IPS-15b (cell line): ENCODE measurements at regions not wholly inside any gene's neighbourhood (a gene's known extent, or its start where the extent isn't known, plus 50 kb on each side); places are given as distances from the start of the nearest gene placed in this dataset.

Experiments
- H3K27me3 ChIP-seq: one replicate; pipeline ENCODE4 v1.6.1; 2013; ENCODE audit warnings: low read length; ENCODE audit not compliant: control insufficient read depth, insufficient read depth
- H3K36me3 ChIP-seq: one replicate; pipeline ENCODE4 v1.6.1; 2013; ENCODE audit warnings: low read length; ENCODE audit not compliant: control insufficient read depth, insufficient read depth
- H3K4me1 ChIP-seq: one replicate; pipeline ENCODE4 v1.6.1; 2013; ENCODE audit warnings: mild to moderate bottlenecking, low read length; ENCODE audit not compliant: control insufficient read depth, insufficient read depth
- H3K4me3 ChIP-seq: one replicate; pipeline ENCODE4 v1.5.1; 2013; ENCODE audit warnings: low read depth, low read length
- H3K9ac ChIP-seq: one replicate; pipeline ENCODE4 v1.6.1; 2013; ENCODE audit warnings: low read depth, mild to moderate bottlenecking, low read length
- H3K9me3 ChIP-seq: one replicate; pipeline ENCODE4 v1.6.1; 2013; ENCODE audit warnings: mild to moderate bottlenecking, low read length; ENCODE audit not compliant: control insufficient read depth, insufficient read depth

GRCh38 chr3:107428051-107428858 lies 51.0 kb downstream of the CCDC54 start:
- Histone ChIP-seq H3K4me1 (peaks cover 5% of the 10 kb centered on the region), H3K9me3 (no peaks in the 10 kb centered on the region), H3K36me3 (no peaks in the 10 kb centered on the region), H3K27me3 (peaks cover 36% of the 10 kb centered on the region), H3K4me3 (no peak overlapping the region), H3K9ac (no peak overlapping the region)

DNA sequence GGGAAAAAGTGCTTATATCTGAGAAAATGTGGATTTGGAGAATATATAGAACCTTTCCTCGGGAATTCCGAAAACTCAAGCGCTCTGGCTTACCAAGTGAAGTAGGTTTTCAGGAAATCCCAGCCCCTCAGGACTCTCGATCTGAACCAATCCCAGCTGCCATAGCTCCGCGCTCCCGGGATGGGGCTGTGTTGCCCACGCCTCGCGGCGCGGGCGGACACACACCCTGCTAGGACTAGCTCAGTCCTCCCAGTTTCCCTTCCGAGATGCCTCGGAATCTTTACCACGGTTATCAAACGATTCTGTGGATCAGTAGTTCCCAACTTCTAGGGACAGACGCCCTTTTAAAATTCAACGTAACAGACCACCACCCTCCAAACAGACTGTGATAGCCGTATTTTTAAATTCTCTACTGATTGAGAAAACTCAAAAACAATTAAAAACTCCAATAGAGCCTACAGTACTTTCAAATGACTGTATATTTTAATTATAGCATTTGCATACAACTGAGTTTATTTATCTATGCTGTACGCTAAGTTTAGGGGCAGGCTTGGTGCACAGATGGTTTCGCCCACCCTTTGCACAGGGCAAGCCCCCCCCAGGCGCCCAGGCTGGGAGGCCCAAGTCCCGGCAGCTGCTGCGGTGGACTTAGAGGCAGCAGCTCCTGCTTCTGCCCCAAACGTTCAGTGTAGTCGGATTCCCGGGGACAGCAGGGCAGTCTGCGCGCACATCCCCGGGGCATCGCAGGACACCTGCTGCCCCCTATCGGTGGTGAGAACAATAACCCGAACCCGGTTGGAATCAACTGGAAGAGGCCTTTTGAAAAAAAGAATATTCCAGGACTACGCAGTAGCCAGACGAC lies 52.3 kb downstream of the CCDC54 start:
- peaks cover 36% of the 10 kb centered on the region for H3K27me3 ChIP-seq
- peaks cover 5% of the 10 kb centered on the region for H3K4me1 ChIP-seq
- peak overlapping the region; percentile 75 for H3K4me3 ChIP-seq
- H3K36me3 ChIP-seq = no peaks in the 10 kb centered on the region
- no peak overlapping the region for H3K9ac ChIP-seq
- no peaks in the 10 kb centered on the region for H3K9me3 ChIP-seq

GRCh38 chr3:107430214-107430995 lies 53.2 kb downstream of the CCDC54 start:
- H3K9ac ChIP-seq = no peak overlapping the region

GRCh38 chr3:107430996-107431245 lies 53.7 kb downstream of the CCDC54 start:
- peaks cover 36% of the 10 kb centered on the region for H3K27me3 ChIP-seq
- no peaks in the 10 kb centered on the region for H3K9me3 ChIP-seq
- peaks cover 5% of the 10 kb centered on the region for H3K4me1 ChIP-seq
- H3K4me3 ChIP-seq = peak overlapping the region; percentile 75
- H3K9ac ChIP-seq = no peak overlapping the region
- H3K36me3 ChIP-seq = no peaks in the 10 kb centered on the region

More at GRCh38 chr3:107430214-107430995, 53.2 kb downstream of the CCDC54 start:
- Histone ChIP-seq H3K27me3 (peaks cover 36% of the 10 kb centered on the region), H3K4me1 (peaks cover 5% of the 10 kb centered on the region), H3K36me3 (no peaks in the 10 kb centered on the region), H3K9me3 (no peaks in the 10 kb centered on the region), H3K4me3 (peak overlapping the region; percentile 75)

DNA sequence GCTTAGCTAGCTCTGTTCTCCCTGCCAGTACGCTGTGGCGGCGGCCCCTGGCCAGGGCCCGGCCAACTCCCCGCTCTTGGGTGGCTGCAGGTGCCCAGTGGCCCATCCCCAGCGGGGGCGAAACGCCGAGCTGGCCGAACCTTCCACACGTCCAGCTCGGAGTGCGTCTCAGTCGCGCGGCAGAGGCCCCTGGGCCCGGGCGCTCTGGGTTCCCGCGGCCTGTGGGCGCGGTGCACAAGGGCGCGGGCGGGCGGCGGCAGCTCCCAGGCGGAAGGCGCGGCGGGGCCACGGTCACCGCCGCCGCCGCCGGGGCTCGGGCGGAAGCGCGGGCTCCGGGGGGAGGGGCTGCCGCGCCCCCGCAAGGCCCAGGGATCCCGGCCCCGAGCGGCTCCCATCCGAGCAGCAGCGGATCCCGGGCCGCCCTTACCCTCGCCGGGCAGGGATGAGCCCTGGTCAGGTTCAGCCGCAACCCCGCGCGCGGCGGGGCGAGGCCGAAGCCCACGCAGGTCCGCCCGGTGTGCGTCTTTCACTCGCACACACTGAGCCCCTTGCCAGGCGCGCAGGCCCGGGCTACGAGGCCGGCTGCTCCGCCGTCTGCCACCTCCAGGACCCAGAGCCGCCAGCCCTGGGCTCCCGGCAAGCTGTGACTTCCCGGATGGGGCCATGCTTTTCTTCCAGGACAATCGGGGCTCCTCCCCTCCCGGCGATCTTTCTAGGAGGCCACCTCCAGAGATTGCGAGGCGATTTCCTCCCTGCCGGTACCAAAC lies 54.2 kb downstream of the CCDC54 start:
- peak overlapping the region; percentile 75 for H3K4me3 ChIP-seq
- peaks cover 5% of the 10 kb centered on the region for H3K4me1 ChIP-seq
- H3K27me3 ChIP-seq = peaks cover 36% of the 10 kb centered on the region
- H3K9me3 ChIP-seq = no peaks in the 10 kb centered on the region
- H3K9ac ChIP-seq = peak overlapping the region; percentile 9
- H3K36me3 ChIP-seq = no peaks in the 10 kb centered on the region

- Histone ChIP-seq H3K27me3 (peaks cover 36% of the 10 kb centered on the region), H3K4me3 (peak overlapping the region; percentile 75), H3K9me3 (no peaks in the 10 kb centered on the region), H3K9ac (peak overlapping the region; percentile 9), H3K36me3 (no peaks in the 10 kb centered on the region), H3K4me1 (peaks cover 5% of the 10 kb centered on the region)
Observed at GRCh38 chr3:107432013-107432515, 54.8 kb downstream of the CCDC54 start.

DNA sequence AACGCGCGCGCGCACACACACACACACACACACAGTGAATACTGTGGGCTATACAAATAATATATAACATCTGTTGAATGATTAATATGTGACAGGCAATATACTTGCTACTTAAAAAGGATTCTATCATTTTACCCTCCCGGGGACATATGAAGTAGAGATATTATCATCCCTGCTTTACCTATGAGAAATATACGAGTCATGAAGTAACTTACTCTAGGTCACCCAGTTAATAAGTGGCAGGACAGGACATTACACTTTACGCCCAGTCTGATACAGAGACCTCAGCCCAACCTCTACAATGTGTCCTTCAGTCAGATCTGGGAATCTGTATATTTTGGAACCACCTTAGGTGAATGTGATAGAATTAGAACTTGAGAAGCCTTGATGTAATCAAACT lies 55.4 kb downstream of the CCDC54 start:
- H3K4me3 ChIP-seq = peak overlapping the region; percentile 75
- peaks cover 36% of the 10 kb centered on the region for H3K27me3 ChIP-seq
- peaks cover 5% of the 10 kb centered on the region for H3K4me1 ChIP-seq
- H3K36me3 ChIP-seq = no peaks in the 10 kb centered on the region
- H3K9ac ChIP-seq = no peak overlapping the region
- no peaks in the 10 kb centered on the region for H3K9me3 ChIP-seq

- Histone ChIP-seq H3K4me3 (no peak overlapping the region), H3K36me3 (no peaks in the 10 kb centered on the region), H3K27me3 (peaks cover 9% of the 10 kb centered on the region), H3K4me1 (no peaks in the 10 kb centered on the region), H3K9me3 (no peaks in the 10 kb centered on the region), H3K9ac (no peak overlapping the region)
Observed at GRCh38 chr3:107436029-107436428, 58.8 kb downstream of the CCDC54 start.

DNA sequence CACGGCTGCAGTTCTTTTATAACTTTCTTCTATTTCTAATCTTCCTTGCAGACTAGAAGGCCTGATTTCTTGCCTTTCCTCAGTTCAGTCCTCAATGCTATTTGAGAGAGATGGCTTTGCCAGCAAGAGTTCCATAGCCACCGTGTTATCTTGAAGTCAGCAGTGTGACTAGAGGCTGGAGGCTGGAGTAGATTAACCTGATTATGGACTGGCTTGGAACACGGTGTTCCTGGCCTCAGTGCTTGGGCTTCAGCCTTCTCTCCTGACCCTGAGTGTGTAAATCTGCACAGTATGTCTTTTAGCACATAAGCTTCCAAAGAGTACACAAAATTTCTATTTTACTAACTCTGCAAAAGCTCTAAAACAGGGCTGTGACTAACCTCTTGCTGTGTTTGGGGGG lies 61.4 kb downstream of the CCDC54 start:
- no peaks in the 10 kb centered on the region for H3K9me3 ChIP-seq
- H3K36me3 ChIP-seq = no peaks in the 10 kb centered on the region
- no peak overlapping the region for H3K4me3 ChIP-seq
- H3K4me1 ChIP-seq = peaks cover 3% of the 10 kb centered on the region
- no peak overlapping the region for H3K9ac ChIP-seq
- H3K27me3 ChIP-seq = no peaks in the 10 kb centered on the region

DNA sequence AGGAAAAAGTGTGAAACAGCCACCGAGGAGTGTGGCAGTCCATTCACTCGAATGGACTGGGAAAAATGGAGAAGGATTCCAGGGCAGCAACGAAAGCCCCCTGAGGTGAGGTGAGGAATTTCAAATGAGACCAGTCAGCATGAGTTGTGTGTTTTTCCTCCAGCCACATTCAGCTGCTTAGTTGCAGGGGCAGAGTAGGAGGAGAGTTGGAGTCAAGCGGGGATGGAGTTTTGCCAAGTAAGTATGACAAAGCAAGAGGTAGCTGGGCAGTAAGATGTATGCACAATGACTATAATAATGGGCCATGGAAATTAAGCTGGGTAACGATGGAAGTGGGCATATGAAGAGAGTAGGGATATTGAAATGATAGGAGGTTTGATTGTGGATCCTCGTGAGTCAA lies 64.4 kb downstream of the CCDC54 start:
- Histone ChIP-seq H3K4me3 (no peak overlapping the region), H3K36me3 (no peaks in the 10 kb centered on the region), H3K27me3 (no peaks in the 10 kb centered on the region), H3K4me1 (peaks cover 3% of the 10 kb centered on the region), H3K9me3 (no peaks in the 10 kb centered on the region), H3K9ac (no peak overlapping the region)

DNA sequence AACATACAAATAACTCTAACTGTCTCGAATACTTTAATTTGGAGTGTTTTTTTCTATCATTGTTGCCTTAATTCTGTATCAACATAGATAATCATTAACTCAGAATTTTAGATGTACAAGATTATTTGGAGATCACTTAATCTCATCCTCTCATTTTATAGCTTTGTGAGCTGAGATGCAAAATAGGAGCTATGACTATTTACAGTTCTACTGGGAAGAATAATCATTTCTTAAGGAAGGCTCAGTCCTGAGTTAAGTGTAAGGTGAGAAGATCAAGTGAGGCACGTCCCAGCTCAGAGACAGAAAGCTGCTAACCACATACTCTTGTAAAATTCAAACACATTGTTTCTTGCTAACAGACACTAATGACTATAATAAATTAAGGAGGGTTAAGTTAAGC lies 66.2 kb downstream of the CCDC54 start:
- H3K4me3 ChIP-seq = no peak overlapping the region
- no peaks in the 10 kb centered on the region for H3K27me3 ChIP-seq
- H3K36me3 ChIP-seq = no peaks in the 10 kb centered on the region
- no peak overlapping the region for H3K9ac ChIP-seq
- H3K9me3 ChIP-seq = no peaks in the 10 kb centered on the region
- H3K4me1 ChIP-seq = peaks cover 3% of the 10 kb centered on the region
